GM12878 (cell line): ENCODE measurements at regions not wholly inside any gene's neighbourhood (a gene's known extent, or its start where the extent isn't known, plus 50 kb on each side); places are given as distances from the start of the nearest gene placed in this dataset.

Source experiments
- BRCA1 ChIP-seq: IDR thresholded peaks from 2 replicates; pipeline ENCODE4 v1.6.1; 2011; ENCODE audit warnings: low read depth, low read length, improper control_type of control experiment
- CREB1 ChIP-seq: IDR thresholded peaks from 2 replicates; pipeline ENCODE4 v1.6.1; 2012; ENCODE audit warnings: low read depth, mild to moderate bottlenecking, inconsistent platforms
- CTCF ChIP-seq, 3 experiments: IDR thresholded peaks in 2 of 3; conservative IDR thresholded peaks in 1 of 3; 2 replicates each; pipeline ENCODE4 v1.5.1; 2011; ENCODE audit warnings: low read depth in 3 of 3, low read length in 3 of 3, mild to moderate bottlenecking in 3 of 3, control low read depth in 2 of 3, moderate library complexity in 2 of 3, inconsistent platforms in 1 of 3, mixed read lengths in 1 of 3; ENCODE audit not compliant: control insufficient read depth in 2 of 3, insufficient read depth in 1 of 3; ENCODE audit errors: extremely low read depth in 1 of 3
- ELK1 ChIP-seq: IDR thresholded peaks from 2 replicates; pipeline ENCODE4 v1.6.1; 2012; ENCODE audit warnings: low read depth, low read length, improper control_type of control experiment
- EZH2 ChIP-seq: IDR thresholded peaks from 2 replicates; pipeline ENCODE4 v1.6.1; 2012; ENCODE audit warnings: low read depth, mild to moderate bottlenecking, control low read depth, inconsistent platforms, low read length, borderline replicate concordance; ENCODE audit not compliant: control insufficient read depth
- GABPA ChIP-seq: IDR thresholded peaks from 2 replicates; pipeline ENCODE4 v1.6.1; 2014; ENCODE audit warnings: antibody characterized with exemption, low read depth, mild to moderate bottlenecking, inconsistent platforms
- POLR2A ChIP-seq: IDR thresholded peaks from 2 replicates; pipeline ENCODE4 v1.6.1; 2011; ENCODE audit warnings: low read depth, mild to moderate bottlenecking, low read length
- POLR2AphosphoS2 ChIP-seq: IDR thresholded peaks from 2 replicates; pipeline ENCODE4 v1.6.1; 2011; ENCODE audit warnings: low read depth, mild to moderate bottlenecking, low read length, improper control_type of control experiment, moderate library complexity
- POLR2AphosphoS5 ChIP-seq: IDR thresholded peaks from 2 replicates; pipeline ENCODE4 v1.6.1; 2011; ENCODE audit warnings: mild to moderate bottlenecking, low read length, inconsistent platforms
- RELA ChIP-seq: fragments of 450-650 bp; IDR thresholded peaks from 2 replicates; pipeline ENCODE4 v1.8.0; 2014; ENCODE audit warnings: borderline replicate concordance; ENCODE audit not compliant: partially characterized antibody
- ZBTB33 ChIP-seq: fragments of 450-650 bp; IDR thresholded peaks from 2 replicates; pipeline ENCODE4 v1.6.1; 2017; ENCODE audit warnings: mild to moderate bottlenecking
- ZNF274 ChIP-seq: IDR thresholded peaks from one replicate; pipeline ENCODE4 v1.8.0; 2011; ENCODE audit not compliant: insufficient read length, insufficient read depth
- TF ChIP-seq, protein P1 (sequence below): fragments of 450-650 bp; IDR thresholded peaks from 2 replicates; pipeline ENCODE4 v1.6.1; 2017; ENCODE audit warnings: antibody characterized with exemption, mild to moderate bottlenecking, moderate library complexity

GRCh38 chr10:84811113-84811512, 482.7 kb downstream of the CCSER2 start:
- TF ChIP-seq, protein P1, sequence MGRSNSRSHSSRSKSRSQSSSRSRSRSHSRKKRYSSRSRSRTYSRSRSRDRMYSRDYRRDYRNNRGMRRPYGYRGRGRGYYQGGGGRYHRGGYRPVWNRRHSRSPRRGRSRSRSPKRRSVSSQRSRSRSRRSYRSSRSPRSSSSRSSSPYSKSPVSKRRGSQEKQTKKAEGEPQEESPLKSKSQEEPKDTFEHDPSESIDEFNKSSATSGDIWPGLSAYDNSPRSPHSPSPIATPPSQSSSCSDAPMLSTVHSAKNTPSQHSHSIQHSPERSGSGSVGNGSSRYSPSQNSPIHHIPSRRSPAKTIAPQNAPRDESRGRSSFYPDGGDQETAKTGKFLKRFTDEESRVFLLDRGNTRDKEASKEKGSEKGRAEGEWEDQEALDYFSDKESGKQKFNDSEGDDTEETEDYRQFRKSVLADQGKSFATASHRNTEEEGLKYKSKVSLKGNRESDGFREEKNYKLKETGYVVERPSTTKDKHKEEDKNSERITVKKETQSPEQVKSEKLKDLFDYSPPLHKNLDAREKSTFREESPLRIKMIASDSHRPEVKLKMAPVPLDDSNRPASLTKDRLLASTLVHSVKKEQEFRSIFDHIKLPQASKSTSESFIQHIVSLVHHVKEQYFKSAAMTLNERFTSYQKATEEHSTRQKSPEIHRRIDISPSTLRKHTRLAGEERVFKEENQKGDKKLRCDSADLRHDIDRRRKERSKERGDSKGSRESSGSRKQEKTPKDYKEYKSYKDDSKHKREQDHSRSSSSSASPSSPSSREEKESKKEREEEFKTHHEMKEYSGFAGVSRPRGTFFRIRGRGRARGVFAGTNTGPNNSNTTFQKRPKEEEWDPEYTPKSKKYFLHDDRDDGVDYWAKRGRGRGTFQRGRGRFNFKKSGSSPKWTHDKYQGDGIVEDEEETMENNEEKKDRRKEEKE, result no peak
- TF ChIP-seq CREB1 (no peak), RELA (no peak), EZH2 (no peak), GABPA (no peak), CTCF (IDR thresholded peaks at IDR 0.05 in 2 of 3, conservative IDR thresholded peaks at IDR 0.05 in 1 of 3; ENCODE audit: control insufficient read depth in 2 of 3, extremely low read depth in 1 of 3, insufficient read depth in 1 of 3, low read depth in 3 of 3, low read length in 3 of 3) (no peak), POLR2AphosphoS2 (no peak), POLR2AphosphoS5 (no peak), ZNF274 (no peak), POLR2A (no peak), ELK1 (no peak), ZBTB33 (no peak), BRCA1 (no peak)
